ENCODE measurements at regions not wholly inside any gene's neighbourhood (a gene's known extent, or its start where the extent isn't known, plus 50 kb on each side); places are given as distances from the start of the nearest gene placed in this dataset.

- no peak for TF ChIP-seq CTCF (IDR thresholded peaks at IDR 0.05; ENCODE audit: insufficient read depth, low read length, poor library complexity, severe bottlenecking)
- TF ChIP-seq EZH2phosphoT487 (conservative IDR thresholded peaks at IDR 0.05; ENCODE audit: low read length), result no peak
These were observed 311.0 kb downstream of the ALG10 start for GRCh38 chr12:34333337-34333736.
